ENCODE measurements at regions not wholly inside any gene's neighbourhood (a gene's known extent, or its start where the extent isn't known, plus 50 kb on each side); places are given as distances from the start of the nearest gene placed in this dataset.

- ChIA-PET RAD21 (ENCODE audit: low non-redundant PET in 1 of 2, low total read pairs in 2 of 2, uncharacterized antibody in 2 of 2, unreplicated experiment in 2 of 2) (no interaction called here), CTCF (no interaction called here), POLR2A (no interaction called here)
- no peaks in the 10 kb centered on the region for H3K9me2 ChIP-seq (ENCODE audit: insufficient read depth)
- no peak overlapping the region for H2AFZ ChIP-seq (ENCODE audit: low read depth, low read length, poor library complexity, severe bottlenecking)
- no peak overlapping the region for H3K4me2 ChIP-seq (ENCODE audit: low read length)
- H4K20me1 ChIP-seq (ENCODE audit: insufficient read depth): no peaks in the 10 kb centered on the region
- no peaks in the 10 kb centered on the region for H3K4me1 ChIP-seq (ENCODE audit: control insufficient read depth in 1 of 2, insufficient read depth in 2 of 2, low read length in 2 of 2)
- ATAC-seq (no peak), DNase-seq (ENCODE audit: low read depth, low spot score) (no peak)
- no peak overlapping the region for H3K9ac ChIP-seq (ENCODE audit: low read length)
- H3K36me3 ChIP-seq (ENCODE audit: control insufficient read depth in 1 of 2, insufficient read depth in 2 of 2, low read length in 2 of 2): no peaks in the 10 kb centered on the region
- BruUV-seq (replicated peaks): no TSS peak
- no peaks in the 10 kb centered on the region; a peak in 1 of 4 replicates for H3K9me3 ChIP-seq (ENCODE audit: control insufficient read depth in 1 of 2, insufficient read depth in 1 of 2, low read depth in 1 of 2, low read length in 2 of 2)
- H3K79me2 ChIP-seq (ENCODE audit: insufficient read depth, low read length): no peaks in the 10 kb centered on the region
- TF ChIP-seq CTCF (IDR thresholded peaks at IDR 0.05 in 2 of 3, conservative IDR thresholded peaks at IDR 0.05 in 1 of 3; ENCODE audit: borderline replicate concordance in 1 of 3, insufficient read depth in 1 of 3, low read depth in 2 of 3, low read length in 2 of 3): no peak
- TF ChIP-seq POLR2A (IDR thresholded peaks at IDR 0.05; ENCODE audit: borderline replicate concordance, extremely low read depth, insufficient read depth, insufficient read length): no peak
- TF ChIP-seq ATF3 (IDR thresholded peaks at IDR 0.05): no peak
- TF ChIP-seq MAX (IDR thresholded peaks at IDR 0.05): no peak
- no peak for TF ChIP-seq RAD21 (IDR thresholded peaks at IDR 0.05; ENCODE audit: low read depth)
- TF ChIP-seq SP1 (IDR thresholded peaks at IDR 0.05; ENCODE audit: low read depth): no peak
- TF ChIP-seq, protein P1, sequence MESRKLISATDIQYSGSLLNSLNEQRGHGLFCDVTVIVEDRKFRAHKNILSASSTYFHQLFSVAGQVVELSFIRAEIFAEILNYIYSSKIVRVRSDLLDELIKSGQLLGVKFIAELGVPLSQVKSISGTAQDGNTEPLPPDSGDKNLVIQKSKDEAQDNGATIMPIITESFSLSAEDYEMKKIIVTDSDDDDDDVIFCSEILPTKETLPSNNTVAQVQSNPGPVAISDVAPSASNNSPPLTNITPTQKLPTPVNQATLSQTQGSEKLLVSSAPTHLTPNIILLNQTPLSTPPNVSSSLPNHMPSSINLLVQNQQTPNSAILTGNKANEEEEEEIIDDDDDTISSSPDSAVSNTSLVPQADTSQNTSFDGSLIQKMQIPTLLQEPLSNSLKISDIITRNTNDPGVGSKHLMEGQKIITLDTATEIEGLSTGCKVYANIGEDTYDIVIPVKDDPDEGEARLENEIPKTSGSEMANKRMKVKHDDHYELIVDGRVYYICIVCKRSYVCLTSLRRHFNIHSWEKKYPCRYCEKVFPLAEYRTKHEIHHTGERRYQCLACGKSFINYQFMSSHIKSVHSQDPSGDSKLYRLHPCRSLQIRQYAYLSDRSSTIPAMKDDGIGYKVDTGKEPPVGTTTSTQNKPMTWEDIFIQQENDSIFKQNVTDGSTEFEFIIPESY (IDR thresholded peaks at IDR 0.05; ENCODE audit: extremely low read depth, insufficient replicate concordance, low read length): no peak
- TF ChIP-seq ZFX (IDR thresholded peaks at IDR 0.05): no peak
- TF ChIP-seq, protein P2, sequence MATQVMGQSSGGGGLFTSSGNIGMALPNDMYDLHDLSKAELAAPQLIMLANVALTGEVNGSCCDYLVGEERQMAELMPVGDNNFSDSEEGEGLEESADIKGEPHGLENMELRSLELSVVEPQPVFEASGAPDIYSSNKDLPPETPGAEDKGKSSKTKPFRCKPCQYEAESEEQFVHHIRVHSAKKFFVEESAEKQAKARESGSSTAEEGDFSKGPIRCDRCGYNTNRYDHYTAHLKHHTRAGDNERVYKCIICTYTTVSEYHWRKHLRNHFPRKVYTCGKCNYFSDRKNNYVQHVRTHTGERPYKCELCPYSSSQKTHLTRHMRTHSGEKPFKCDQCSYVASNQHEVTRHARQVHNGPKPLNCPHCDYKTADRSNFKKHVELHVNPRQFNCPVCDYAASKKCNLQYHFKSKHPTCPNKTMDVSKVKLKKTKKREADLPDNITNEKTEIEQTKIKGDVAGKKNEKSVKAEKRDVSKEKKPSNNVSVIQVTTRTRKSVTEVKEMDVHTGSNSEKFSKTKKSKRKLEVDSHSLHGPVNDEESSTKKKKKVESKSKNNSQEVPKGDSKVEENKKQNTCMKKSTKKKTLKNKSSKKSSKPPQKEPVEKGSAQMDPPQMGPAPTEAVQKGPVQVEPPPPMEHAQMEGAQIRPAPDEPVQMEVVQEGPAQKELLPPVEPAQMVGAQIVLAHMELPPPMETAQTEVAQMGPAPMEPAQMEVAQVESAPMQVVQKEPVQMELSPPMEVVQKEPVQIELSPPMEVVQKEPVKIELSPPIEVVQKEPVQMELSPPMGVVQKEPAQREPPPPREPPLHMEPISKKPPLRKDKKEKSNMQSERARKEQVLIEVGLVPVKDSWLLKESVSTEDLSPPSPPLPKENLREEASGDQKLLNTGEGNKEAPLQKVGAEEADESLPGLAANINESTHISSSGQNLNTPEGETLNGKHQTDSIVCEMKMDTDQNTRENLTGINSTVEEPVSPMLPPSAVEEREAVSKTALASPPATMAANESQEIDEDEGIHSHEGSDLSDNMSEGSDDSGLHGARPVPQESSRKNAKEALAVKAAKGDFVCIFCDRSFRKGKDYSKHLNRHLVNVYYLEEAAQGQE (IDR thresholded peaks at IDR 0.05; ENCODE audit: low read depth): no peak
- no peak for TF ChIP-seq CEBPB (IDR thresholded peaks at IDR 0.05; ENCODE audit: low read depth)
- no peak for TF ChIP-seq POLR2AphosphoS5 (IDR thresholded peaks at IDR 0.05; ENCODE audit: low read depth, low read length)
- no peak for TF ChIP-seq ZNF274 (IDR thresholded peaks at IDR 0.05; ENCODE audit: low read depth, low read length)
- no peak for TF ChIP-seq EZH2phosphoT487 (IDR thresholded peaks at IDR 0.05; ENCODE audit: borderline replicate concordance)
- no peak for TF ChIP-seq SIN3A (IDR thresholded peaks at IDR 0.05; ENCODE audit: low read depth)
- no peak for TF ChIP-seq FOSL1 (IDR thresholded peaks at IDR 0.05; ENCODE audit: low read depth)
- no peaks in the 10 kb centered on the region for H3K27me3 ChIP-seq (ENCODE audit: insufficient read depth, low read length)
- intact Hi-C loops (cut with micrococcal nuclease): no loop called here
- no peak overlapping the region for H3K27ac ChIP-seq (ENCODE audit: low read depth, low read length)
- H3K4me3 ChIP-seq (replicated peaks in 1 of 2; ENCODE audit: low read depth in 1 of 2, low read length in 2 of 2): no peak overlapping the region
These were observed 1814.9 kb downstream of the SLITRK5 start for GRCh38 chr13:89486065-89486464.

Measured in HCT116 (cell line).